ENCODE measurements at regions not wholly inside any gene's neighbourhood (a gene's known extent, or its start where the extent isn't known, plus 50 kb on each side); places are given as distances from the start of the nearest gene placed in this dataset.

DNA sequence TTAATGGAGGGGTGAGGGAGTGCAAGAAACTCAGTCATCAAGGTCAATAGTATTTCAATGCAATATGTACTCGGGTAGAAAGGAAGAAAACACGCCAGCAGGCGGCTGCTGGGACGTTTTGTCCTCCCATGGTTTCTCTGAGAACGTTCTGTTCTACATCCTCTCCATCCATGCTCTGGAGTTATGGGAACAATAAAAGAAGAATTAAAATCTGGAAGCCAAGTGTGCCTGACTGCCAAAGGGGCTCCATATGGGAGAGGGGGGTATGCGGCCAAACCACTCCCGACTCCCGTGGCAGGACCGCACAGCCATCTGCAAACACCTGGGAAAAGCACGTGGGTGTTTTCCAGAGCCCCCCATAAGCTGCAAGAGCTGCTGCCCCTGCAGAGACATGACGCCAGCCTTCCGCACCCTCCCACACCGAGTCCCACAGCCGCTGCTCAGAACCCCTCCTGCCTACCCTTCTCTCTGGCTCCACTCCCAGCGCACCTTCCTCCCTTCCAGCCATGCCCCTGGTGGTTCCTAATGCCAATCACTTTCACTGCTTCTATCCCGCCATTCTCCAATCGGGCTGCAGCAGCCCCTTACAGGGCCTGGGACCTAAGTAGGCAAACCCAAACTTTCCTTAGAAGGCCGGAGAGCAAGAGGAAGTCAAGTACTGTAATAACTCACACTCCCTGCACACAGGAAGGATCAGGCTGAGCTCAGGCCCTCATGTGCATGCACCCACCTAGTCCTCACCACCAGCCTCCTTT is 241.6 kb downstream of the SYK start:
- no peak for DNase-seq

DNA sequence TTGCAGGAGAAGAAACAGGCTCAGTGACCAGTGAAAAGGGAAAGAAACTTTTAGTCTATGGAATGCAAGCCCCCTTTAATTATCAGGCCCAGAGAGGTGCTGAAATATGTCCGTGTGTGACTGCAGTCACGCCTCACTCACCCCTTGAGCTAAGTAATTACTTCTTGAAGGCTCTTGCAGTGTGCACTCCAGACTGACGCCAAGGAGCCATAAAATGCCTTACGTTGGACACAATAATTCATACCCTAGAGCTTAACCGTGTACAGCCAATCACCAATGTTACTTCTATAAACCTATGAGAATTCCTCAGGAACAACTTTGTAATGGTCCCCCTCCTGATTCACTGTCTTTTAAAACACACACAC is 242.2 kb downstream of the SYK start:
- DNase-seq: no peak

DNA sequence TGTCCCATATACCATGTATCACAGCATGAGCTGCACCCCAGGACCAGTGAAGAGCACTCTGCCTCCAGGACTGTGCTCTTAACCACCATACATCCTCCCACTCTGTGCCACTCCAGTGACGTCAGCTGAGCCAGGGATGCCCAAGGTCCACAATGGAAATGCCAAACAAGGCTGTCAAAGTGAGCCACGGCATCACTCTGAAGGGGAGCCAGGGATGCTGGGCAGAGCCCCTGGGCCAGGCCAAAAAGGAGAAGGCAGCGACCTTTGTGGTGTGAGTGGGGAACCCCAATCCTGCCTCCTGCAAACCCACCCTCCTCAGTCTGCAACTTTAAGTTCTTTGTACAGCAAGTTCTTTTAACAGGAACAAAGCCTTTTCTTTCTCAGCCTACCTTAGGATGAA is 242.7 kb downstream of the SYK start:
- no peak for DNase-seq

DNA sequence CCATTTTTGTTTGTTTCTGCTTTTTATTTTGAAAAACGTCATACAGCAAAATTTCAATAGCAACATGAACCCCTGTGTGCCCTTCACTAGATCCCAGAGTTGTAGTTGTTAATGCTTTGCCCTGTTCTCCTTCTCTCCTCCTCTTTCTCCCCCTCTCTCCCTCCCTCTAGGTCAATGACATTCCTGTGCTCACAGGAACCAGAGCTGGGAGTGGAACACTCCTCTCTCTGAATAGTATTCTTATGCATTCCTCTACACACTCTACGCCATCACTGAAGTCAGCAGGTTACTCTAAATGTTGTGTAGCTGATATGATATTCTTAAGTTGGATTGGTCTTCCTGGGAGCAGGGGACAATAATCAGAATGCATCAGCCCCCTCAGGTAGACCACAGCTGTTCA is 243.4 kb downstream of the SYK start:
- no peak for DNase-seq

DNA sequence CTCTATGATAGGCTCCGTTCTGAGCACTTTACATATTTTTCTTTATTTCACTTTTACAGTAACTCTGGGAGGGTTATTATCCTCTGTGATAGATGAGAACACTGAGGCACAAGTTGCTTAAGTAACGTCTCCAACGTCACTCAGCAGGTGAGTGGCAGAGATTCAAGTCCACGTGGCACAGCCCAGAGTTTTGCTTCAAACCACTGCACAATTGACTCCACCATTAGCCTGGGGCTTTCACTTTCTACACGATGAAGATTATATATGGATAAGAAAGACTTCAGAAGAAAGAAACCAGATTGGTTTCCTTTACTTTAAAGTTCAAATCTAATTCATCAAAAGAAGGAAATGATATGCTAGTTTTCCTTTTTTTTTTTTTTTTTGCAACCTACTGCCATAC is 245.9 kb downstream of the SYK start:
- peak; percentile 33 to 58 for DNase-seq

DNA sequence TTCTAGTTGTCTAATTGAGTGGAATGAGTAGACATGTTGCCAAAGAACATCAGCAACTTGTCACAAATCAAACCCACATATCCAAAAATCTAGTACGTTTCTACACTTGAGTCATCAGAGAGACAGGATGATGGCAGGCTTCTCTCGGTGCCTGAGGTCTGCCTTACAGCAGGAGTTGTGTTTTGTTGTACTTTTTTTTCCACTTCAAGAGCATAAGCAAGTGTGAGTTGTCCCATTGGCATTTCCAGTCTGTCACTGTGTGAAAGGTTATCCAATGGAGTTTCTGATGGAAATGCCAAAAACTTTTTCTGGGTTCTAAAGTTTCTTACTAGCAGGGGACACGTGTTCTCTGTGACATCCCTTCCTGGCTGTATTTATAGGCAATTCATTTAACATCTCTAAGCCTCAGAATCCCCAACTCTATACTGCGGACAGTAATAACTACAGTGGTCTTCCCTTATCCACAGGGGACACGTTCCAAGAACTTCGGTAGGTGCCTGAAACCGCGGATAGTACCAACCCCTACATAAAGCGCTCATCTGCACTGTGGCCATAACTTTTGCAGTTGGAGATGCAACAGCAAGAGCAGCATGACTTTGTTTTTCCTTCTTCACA is 246.5 kb downstream of the SYK start:
- DNase-seq: peak in 1 of 2 experiments; percentile 27

DNA sequence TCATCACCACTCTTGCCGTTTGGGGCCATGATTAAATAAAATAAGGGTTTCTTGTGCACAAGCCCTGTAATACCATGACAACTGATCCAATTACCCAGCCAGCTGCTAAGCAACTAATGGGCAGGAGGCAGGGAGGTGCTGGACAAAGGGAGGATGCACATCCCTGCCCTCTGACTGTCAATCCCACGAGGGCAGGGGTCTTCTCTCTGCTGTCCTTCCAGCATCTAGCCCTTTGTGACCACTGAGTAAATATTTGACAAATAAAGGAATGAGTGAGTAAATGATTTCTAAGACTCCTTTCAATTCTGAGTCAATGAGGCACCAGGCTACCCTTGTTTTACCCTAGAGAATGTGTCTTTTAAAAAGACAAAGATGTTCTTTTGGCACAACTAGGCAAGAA is 247.1 kb downstream of the SYK start:
- no peak for DNase-seq

DNA sequence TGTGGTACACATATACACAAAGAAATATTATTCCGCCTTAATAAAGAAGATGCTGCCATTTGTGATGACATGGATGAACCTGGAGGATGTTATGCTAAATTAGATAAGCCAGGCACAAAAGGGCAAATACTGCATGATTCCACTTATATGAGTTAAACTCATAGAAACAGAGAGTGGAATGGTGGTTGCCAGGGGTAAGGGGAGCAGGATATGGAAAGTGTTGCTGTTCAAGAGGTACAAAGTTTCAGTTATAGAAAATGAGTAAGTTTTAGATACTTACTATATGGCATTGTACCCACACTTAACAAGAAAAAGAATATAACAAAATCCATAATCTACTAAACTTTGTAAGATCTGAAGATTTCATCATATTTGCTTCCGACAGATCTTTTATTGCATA is 252.2 kb downstream of the SYK start:
- DNase-seq: no peak

DNA sequence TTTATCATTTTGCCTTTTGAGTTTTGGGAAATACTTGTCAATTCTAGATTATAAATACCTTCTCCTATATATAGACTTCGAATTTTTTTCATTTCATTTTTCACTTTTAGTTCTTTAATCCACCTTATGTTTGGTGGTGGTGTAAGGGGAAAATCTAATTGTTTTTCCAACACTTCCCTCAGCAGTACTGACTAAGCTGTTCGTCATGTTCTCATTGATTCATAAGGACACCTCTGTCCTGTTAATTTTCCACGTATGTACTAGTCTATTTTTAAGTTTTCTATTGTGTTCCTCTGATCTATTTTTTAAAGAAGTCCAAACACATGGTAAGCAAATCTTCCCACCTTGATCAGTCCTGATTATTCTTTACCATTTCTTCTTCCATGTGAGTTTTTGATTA is 254.2 kb downstream of the SYK start:
- DNase-seq: no peak

DNA sequence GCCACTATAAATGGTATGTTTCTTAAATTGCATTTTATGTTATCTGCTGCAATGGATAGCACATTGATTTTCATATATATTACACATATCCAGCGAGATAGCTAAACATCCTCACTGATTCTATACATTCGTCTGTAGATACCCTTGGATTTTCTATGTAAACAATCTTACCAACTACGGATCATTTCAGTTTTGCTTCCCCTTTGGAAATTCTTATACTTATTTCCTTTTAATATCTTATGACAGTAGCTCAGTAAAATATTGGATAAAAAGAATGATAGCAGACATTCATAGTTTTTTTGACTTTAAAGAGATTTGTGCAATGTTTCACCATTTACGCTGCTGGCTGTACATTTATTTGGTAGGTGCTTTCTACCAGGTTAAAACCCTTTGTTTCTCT is 254.9 kb downstream of the SYK start:
- DNase-seq: no peak

DNA sequence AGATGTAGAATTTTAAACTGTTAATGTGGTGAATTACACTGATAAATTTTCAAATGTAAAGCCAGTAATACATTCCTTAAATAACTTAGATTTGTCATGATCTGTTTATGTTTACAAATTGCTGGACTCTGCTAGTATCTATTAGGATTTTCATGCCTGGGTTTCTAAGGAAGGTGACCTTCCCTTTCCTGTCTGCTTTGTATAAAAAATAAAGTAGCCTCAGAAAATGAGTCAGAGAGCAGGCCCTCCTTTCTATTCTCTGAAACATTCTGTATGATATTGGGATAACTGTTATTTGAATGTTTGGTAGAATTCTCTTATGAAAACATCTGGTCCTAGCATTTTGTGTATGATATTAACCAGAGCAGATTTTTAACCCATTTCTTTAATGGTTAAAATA is 255.3 kb downstream of the SYK start:
- DNase-seq: no peak

DNA sequence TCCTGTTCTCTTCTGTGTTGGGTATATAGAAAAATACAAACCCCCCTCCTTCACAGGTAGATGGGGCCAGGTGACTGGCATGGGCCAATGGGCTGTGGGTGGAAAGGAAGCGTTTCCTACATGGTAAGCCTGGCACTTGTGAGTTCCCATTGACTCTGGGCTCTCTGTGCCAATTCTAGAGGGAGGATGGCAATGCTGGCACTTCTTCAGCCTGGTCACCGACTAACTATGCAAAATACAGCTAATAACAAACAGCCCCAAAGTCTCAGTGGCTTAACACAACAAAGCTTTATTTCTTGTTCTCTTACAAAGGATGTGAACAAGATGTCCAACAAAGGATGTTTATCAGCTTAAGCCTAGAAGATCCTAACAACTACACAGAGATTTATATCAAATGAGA is 258.1 kb downstream of the SYK start:
- no peak for DNase-seq

DNA sequence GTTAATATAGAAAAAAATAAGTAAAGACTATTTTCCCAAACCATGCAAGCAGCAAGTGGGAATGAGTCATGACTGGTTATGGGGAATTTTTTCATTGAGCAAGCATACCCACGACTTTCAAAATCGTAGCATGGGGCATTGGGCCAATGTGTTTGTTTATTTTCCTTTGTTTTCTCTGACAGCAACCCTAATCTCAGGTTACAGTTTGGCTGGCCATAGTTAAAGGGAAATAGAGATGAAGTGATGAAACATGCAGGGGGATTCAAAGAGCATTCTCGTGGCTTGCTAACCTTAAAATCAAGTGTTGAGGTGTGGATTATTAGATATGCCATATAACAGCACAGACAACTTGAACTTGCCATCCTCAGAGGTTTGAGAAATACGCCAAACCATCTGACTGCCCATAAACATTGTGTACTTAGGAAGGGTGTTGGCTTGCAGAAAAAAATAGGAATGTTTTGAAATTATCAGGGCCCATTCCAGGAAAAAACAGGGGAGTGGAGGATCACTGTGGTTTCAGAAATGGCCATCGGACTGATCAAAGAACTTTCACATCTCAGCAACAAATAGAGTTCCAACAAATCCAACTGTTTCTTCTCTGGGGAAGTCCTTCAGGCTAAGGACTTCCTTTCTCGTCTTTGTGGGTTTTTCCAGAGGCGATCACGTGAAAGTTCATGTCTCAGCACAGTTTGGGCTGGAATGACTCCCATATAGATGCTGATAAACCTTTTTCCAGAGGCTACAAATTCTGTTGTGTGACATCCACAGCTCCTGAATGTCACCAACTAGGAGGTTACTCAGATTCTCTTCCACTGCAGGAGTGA is 259.1 kb downstream of the SYK start:
- DNase-seq: no peak

DNA sequence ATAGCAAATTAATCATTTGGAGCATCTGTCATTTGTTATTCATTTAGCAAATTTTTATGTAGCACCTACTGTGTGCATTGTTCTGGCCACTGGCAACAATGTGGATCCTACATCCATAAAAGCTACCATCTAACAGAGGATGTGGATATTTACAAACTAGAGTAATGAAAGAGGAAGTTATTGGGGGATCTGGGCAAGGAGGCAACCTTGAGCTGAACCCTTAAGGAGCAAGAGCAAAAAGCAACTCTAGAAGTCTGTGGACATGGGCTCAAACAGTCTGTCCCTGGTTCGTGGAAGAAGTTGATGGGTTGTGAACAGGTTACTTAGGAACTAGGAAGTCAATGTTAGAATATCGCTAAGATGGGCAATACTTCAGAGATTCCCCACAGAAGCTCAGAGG is 259.9 kb downstream of the SYK start:
- DNase-seq: no peak

DNA sequence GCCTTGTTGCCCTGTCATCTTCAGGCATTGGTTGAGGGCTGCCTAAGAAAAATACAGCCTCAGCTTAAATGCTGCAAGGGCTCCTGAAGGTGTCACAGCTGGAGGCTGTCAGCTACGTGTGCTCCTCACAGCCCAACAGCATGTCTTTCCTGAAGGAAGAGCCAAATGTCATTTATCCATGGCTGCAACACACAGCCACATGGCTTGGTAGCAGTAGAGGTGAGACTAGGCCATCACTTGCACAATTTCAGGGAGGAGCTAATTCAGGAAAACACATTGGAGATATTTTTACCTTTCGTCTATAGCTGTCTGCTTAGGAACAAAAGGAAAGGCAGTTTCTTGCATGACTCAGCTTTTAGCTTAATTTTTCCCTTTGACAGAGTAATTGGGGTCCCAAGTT is 260.7 kb downstream of the SYK start:
- no peak for DNase-seq

DNA sequence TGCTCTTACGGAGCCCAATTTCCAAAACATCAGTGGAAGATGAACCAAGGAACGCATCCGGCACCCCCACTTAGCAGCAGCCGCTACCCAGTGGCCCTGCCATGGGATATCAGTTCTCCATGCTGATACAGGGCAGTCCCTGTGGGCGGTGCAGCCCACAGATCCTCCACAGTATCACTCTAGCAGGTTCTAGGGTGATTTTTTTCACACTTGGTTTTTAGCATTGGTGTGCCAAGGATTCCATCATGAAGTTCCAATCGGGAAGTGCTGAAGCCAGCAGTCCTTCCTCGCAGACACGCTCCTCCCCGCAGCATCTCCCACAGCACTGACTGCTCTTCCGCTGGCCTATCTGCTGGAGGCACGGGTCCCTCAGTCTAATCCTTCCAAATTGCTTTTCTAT is 261.9 kb downstream of the SYK start:
- DNase-seq: no peak

DNA sequence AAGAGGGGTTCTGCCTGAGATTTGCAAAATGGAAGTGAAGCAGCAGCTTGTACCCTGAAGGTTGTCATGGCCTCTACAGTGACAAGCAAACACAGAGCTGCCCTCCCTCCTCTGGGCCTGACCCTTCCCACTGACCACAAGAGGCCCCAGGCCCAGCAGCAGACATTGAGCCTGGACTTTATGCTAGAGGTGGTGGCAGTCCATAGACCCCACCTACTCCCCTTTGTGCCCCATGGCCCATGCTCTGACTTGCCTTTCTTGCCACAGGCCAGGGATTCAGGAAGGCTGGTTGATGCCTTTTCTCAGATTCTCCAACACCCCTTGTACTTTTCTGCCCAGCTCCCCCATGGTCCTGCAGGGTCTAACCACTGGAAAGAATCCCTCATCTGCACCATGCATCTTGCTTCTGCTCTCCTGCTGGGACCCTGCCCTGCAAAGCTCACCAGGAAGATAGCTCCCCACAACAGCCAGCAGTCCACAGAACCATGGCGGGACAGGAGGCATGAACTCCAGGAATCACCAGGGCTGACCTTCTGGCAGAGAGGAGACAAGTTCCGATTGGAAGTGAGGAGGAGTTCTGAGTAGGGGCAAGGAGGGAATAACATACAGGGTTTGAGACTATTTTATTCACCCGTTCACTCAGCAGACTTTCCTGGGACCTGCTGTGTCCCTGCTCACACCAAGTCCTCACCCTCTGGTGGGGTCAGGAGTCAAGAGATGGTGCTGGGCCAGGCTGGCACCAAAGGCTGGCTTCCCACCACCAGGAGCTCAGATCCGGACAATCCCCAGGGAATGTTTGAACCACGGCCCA is 263.8 kb downstream of the SYK start:
- no peak for DNase-seq

DNA sequence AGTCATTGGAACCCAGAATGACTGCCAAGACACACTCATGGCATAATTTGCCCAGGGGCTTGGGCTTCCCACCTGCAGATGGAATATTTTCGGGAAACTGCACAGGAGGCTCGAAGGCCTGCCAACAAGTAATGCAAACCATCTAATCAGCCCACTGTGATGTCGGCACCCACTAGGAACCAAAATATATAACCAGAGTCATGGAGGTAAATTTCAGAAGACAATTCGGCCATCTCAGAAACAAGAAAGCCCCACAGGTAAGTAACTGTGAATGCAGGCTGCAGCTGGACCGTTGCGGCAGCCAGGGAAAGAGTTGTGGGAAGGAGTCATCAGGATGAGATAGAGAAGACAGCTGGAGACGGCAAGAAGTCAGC is 264.4 kb downstream of the SYK start:
- DNase-seq: no peak

DNA sequence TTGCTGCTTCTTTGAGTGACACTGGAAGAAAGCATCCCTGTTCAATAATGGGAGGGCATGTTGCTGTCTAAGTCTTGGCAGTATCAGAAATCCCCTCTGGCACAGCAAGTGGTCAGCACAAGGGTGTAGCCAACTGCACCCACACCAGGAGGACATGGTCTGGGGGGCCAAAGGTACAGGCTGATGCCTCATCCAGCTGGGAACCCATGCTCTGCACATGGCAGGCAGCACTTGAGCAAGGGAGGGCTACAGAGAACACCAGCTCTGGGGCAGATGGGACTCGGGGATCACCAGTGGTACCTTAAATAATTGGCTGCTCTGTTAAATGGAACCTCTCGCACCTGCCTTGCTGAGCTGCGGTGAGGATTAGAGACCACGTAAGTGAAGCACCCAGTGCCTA is 265.2 kb downstream of the SYK start:
- no peak for DNase-seq

DNA sequence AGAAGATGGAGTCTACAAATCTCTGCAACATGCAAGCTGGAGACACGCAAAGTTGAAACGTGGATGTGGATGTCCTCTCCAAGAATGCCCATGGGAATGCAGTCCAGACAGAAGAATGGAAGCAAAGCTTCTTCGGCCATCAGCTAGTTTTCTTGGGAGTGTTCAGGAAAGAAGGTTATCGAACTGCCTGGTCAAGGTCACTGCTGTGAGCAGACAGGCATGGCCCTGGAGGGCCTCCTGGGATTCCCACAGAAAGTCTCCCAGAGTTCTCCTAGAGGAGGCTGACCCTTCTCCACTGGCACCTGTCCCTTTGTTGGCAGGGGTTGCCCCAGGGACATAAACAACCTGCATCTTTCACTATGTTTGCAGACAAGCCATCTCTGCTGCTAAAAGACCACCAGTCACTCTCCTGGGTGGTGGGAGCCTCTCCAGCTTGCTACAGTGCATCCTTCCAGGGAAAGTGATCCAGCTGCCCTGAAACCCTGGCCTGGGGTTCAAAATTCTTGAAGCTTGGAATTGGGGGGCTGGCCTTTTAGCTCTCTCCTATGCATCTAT is 265.8 kb downstream of the SYK start:
- DNase-seq: no peak

DNA sequence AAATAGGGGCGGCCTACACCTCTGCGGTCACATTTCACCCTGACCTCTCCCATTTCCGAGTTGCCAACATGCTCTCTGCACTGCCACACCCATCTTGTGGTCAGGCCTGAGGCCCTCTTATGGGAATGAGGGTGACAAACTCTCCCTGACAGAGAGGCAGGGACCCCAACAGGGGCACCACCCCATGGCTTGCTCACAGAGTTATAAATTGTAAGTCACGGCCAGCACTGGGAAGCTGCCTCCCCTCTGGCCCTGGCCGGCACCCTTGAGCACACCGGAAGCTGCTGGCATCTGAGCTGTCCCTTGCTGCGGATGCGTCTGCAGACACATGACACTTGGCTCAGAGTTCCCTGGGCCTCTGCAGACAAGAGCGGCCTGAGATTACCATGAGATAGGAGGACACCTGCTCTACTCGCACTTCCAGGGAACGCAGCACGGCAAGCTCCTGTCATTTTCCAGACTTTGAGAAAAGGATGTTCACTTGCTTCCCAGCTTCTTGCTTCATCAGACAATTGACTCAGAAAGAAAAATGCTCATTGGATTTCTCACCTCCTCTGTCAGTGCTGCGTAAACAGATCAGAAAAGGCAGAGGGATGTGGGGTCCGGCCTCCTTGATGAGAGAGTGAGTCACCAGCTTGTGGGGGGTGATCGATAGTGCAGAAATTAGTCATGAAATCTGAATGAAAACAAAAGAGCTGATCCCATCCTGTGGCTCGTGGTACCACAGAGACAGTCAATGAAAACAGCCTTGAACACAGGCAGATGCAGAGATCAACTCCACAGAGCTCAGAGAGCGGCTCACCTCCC is 269.8 kb downstream of the SYK start:
- peak; percentile 36 to 41 for DNase-seq
